Hepatocyte (in vitro differentiated cells): ENCODE measurements at regions not wholly inside any gene's neighbourhood (a gene's known extent, or its start where the extent isn't known, plus 50 kb on each side); places are given as distances from the start of the nearest gene placed in this dataset.

Experiments
- EZH2 ChIP-seq: fragments of 200-600 bp; sonication (generic); IDR thresholded peaks from 2 replicates; pipeline ENCODE4 v1.6.1; 2016; ENCODE audit warnings: antibody characterized with exemption, mild to moderate bottlenecking, borderline replicate concordance
- TF ChIP-seq, protein P1 (sequence below): fragments of 200-600 bp; sonication (generic); IDR thresholded peaks from 2 replicates; pipeline ENCODE4 v1.5.1; 2016; ENCODE audit warnings: antibody characterized with exemption, mild to moderate bottlenecking; ENCODE audit not compliant: poor library complexity

DNA sequence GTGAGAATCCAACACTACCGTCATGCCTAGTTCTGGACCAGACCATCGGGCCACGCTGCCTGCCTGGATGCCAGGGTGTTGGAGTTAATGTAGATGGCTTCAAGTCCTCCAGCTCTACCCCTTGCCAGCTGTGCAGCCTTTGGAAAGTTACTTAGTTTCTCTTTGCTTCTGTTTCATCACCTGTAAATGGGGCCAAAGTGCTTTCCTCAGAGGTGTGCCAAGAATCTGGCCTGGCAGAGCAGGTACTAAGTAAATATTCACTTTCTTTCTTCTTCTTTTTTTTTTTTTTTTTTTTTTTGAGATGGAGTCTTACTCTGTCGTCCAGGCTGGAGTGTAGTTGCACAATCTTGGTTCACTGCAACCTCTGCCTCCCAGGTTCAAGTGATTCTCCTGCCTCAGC, 159.5 kb upstream of the RPL38 start:
- TF ChIP-seq, protein P1, sequence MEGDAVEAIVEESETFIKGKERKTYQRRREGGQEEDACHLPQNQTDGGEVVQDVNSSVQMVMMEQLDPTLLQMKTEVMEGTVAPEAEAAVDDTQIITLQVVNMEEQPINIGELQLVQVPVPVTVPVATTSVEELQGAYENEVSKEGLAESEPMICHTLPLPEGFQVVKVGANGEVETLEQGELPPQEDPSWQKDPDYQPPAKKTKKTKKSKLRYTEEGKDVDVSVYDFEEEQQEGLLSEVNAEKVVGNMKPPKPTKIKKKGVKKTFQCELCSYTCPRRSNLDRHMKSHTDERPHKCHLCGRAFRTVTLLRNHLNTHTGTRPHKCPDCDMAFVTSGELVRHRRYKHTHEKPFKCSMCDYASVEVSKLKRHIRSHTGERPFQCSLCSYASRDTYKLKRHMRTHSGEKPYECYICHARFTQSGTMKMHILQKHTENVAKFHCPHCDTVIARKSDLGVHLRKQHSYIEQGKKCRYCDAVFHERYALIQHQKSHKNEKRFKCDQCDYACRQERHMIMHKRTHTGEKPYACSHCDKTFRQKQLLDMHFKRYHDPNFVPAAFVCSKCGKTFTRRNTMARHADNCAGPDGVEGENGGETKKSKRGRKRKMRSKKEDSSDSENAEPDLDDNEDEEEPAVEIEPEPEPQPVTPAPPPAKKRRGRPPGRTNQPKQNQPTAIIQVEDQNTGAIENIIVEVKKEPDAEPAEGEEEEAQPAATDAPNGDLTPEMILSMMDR: no peak
- no peak for TF ChIP-seq EZH2
